Neural progenitor cell (in vitro differentiated cells): ENCODE measurements at regions not wholly inside any gene's neighbourhood (a gene's known extent, or its start where the extent isn't known, plus 50 kb on each side); places are given as distances from the start of the nearest gene placed in this dataset.

ENCODE experiments used
- CTCF ChIP-seq: fragments of 200-600 bp; sonication (generic); IDR thresholded peaks from 2 replicates; pipeline ENCODE4 v1.5.1; 2017; ENCODE audit warnings: antibody characterized with exemption, mild to moderate bottlenecking
- EZH2 ChIP-seq: fragments of 200-600 bp; sonication (generic); IDR thresholded peaks from 2 replicates; pipeline ENCODE4 v1.6.1; 2017; ENCODE audit warnings: antibody characterized with exemption, mild to moderate bottlenecking, moderate library complexity
- EZH2phosphoT487 ChIP-seq: fragments of 200-600 bp; sonication (generic); IDR thresholded peaks from 2 replicates; pipeline ENCODE4 v1.6.1; 2017; ENCODE audit warnings: antibody characterized with exemption

GRCh38 chr5:53291528-53291927 lies 182.0 kb upstream of the MOCS2 start:
- TF ChIP-seq CTCF (no peak), EZH2 (no peak), EZH2phosphoT487 (no peak)
